ENCODE measurements at regions not wholly inside any gene's neighbourhood (a gene's known extent, or its start where the extent isn't known, plus 50 kb on each side); places are given as distances from the start of the nearest gene placed in this dataset.
A peak's percentile ranks its signal among the peaks of the same experiment; 100 is the strongest.

- peak; percentile 43 for TF ChIP-seq CTCF (IDR thresholded peaks at IDR 0.05)
- H3K9me3 Mint-ChIP-seq (ENCODE audit: low read depth) = peaks cover 7% of the 10 kb centered on the region
- no peak overlapping the region for H3K27ac Mint-ChIP-seq (ENCODE audit: unreplicated experiment)
- peaks cover 11% of the 10 kb centered on the region for H3K27me3 Mint-ChIP-seq (ENCODE audit: low read depth)
- peak overlapping the region; percentile 10 for H3K4me3 Mint-ChIP-seq (ENCODE audit: unreplicated experiment)
- no peaks in the 10 kb centered on the region for H3K36me3 Mint-ChIP-seq (ENCODE audit: low read depth)
- H3K4me1 Mint-ChIP-seq (ENCODE audit: low read depth) = peaks cover 9% of the 10 kb centered on the region
- DNase-seq (ENCODE audit: low spot score) = no peak
These were observed 96.3 kb upstream of the DAP start for GRCh38 chr5:10857338-10857733.

GRCh38 chr5:10856683-10857337 is 95.8 kb upstream of the DAP start:
- Mint-ChIP-seq H3K9me3 (ENCODE audit: low read depth) (peaks cover 7% of the 10 kb centered on the region), H3K4me1 (ENCODE audit: low read depth) (peaks cover 9% of the 10 kb centered on the region), H3K27me3 (ENCODE audit: low read depth) (peaks cover 11% of the 10 kb centered on the region), H3K4me3 (ENCODE audit: unreplicated experiment) (peak overlapping the region; percentile 10), H3K36me3 (ENCODE audit: low read depth) (no peaks in the 10 kb centered on the region), H3K27ac (ENCODE audit: unreplicated experiment) (peak overlapping the region; percentile 37)
- peak; percentile 93 for TF ChIP-seq CTCF (IDR thresholded peaks at IDR 0.05)
- no peak for DNase-seq (ENCODE audit: low spot score)

DNA sequence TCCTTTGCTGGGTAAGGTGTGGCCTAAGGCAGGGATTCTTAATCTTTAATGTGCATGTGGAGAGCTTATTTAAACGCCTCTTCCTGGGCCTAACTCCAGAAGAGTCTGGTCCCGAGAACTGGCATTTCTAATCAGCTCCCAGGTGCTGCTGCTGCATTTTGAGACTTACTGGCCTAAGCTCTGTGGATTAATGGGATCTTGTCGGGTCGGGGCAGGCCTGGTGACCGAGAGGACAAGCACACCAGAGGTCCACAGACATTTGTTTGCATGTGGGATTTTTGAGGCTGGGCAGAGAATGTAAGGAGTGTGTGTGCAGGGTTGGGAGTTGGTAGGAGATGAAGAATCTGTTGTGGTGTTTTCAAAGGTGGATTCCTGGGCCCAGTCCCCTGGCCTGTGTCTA is 95.0 kb upstream of the DAP start:
- no peak for TF ChIP-seq CTCF (IDR thresholded peaks at IDR 0.05)
- Mint-ChIP-seq H3K4me1 (ENCODE audit: low read depth) (peaks cover 9% of the 10 kb centered on the region), H3K27me3 (ENCODE audit: low read depth) (peaks cover 13% of the 10 kb centered on the region), H3K36me3 (ENCODE audit: low read depth) (no peaks in the 10 kb centered on the region), H3K9me3 (ENCODE audit: low read depth) (peaks cover 4% of the 10 kb centered on the region), H3K27ac (ENCODE audit: unreplicated experiment) (no peak overlapping the region), H3K4me3 (ENCODE audit: unreplicated experiment) (no peak overlapping the region)
- no peak for DNase-seq (ENCODE audit: low spot score)

DNA sequence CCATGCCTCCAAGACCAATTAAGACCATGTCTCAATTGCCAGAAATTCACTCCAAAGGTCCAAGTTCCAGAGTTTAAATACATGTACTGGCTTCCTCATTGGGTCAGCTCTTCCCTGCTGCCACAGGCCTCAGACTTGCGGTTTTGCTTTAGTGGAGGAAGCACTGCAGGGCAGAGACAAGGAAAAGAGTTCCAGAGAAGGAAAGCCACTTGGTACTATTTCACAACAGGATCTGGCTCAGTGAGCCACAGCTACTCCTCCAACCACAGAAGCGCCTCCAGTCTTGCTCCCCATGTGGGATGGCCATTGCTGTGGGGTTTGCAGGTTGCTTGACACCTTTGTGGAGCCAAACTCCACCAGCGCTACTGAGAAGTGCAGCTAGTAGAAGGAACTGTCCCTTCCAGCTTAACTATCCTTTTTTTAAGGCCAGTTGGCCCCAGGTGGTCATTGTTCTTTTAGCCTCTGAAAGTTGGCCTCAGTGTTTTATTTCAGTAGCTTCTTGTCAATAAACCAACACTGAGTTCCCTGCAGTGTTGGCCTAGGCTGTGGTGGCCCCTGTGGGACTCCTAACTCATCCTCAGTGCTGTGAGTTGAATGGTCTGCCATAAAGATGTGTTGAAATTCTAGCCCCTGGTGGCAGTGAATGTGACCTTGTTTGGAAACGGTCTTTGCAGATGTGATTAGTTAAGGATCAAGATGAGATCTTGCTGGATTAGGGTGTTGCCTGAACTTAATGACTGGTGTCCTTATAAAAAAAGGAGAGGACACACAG is 93.7 kb upstream of the DAP start:
- no peak overlapping the region for H3K27ac Mint-ChIP-seq (ENCODE audit: unreplicated experiment)
- TF ChIP-seq CTCF (IDR thresholded peaks at IDR 0.05) = no peak
- H3K4me3 Mint-ChIP-seq (ENCODE audit: unreplicated experiment) = no peak overlapping the region
- no peaks in the 10 kb centered on the region for H3K9me3 Mint-ChIP-seq (ENCODE audit: low read depth)
- H3K4me1 Mint-ChIP-seq (ENCODE audit: low read depth) = peaks cover 9% of the 10 kb centered on the region
- H3K27me3 Mint-ChIP-seq (ENCODE audit: low read depth) = peaks cover 13% of the 10 kb centered on the region
- DNase-seq (ENCODE audit: low spot score) = no peak
- H3K36me3 Mint-ChIP-seq (ENCODE audit: low read depth) = no peaks in the 10 kb centered on the region

- H3K36me3 Mint-ChIP-seq (ENCODE audit: low read depth) = no peaks in the 10 kb centered on the region
- no peak overlapping the region for H3K27ac Mint-ChIP-seq (ENCODE audit: unreplicated experiment)
- peaks cover 4% of the 10 kb centered on the region for H3K9me3 Mint-ChIP-seq (ENCODE audit: low read depth)
- TF ChIP-seq CTCF (IDR thresholded peaks at IDR 0.05) = no peak
- no peak overlapping the region for H3K4me3 Mint-ChIP-seq (ENCODE audit: unreplicated experiment)
- peaks cover 8% of the 10 kb centered on the region for H3K27me3 Mint-ChIP-seq (ENCODE audit: low read depth)
- peaks cover 9% of the 10 kb centered on the region for H3K4me1 Mint-ChIP-seq (ENCODE audit: low read depth)
- no peak for DNase-seq (ENCODE audit: low spot score)
These were observed 92.1 kb upstream of the DAP start for GRCh38 chr5:10853154-10853553.

Data from chondrocyte (in vitro differentiated cells).